Fibroblast of lung (primary cell): ENCODE measurements at regions not wholly inside any gene's neighbourhood (a gene's known extent, or its start where the extent isn't known, plus 50 kb on each side); places are given as distances from the start of the nearest gene placed in this dataset.

Experiments used
- DNase-seq, 2 donors: peaks; one replicate each; pipeline versions ENCODE4 v3.0.0 to v3.0.0-alpha.2; 2010; ENCODE audit warnings: low read depth in 2 of 2
- H2AFZ ChIP-seq: 2 replicates; pipeline ENCODE4 v1.5.1; 2012; ENCODE audit warnings: low read length, control low read depth, inconsistent platforms
- H3K27ac ChIP-seq: 2 replicates; pipeline ENCODE4 v1.5.1; 2011; ENCODE audit warnings: low read length, control low read depth; ENCODE audit not compliant: insufficient read depth
- H3K27me3 ChIP-seq: 2 replicates; pipeline ENCODE4 v1.5.1; 2011; ENCODE audit warnings: mild to moderate bottlenecking, low read length; ENCODE audit not compliant: control insufficient read depth, insufficient read depth
- H3K36me3 ChIP-seq: 2 replicates; pipeline ENCODE4 v1.5.1; 2011; ENCODE audit warnings: low read length; ENCODE audit not compliant: control insufficient read depth, insufficient read depth
- H3K4me1 ChIP-seq: 2 replicates; pipeline ENCODE4 v1.5.1; 2011; ENCODE audit warnings: low read length; ENCODE audit not compliant: control insufficient read depth, insufficient read depth; ENCODE audit errors: extremely low read depth
- H3K4me2 ChIP-seq: 2 replicates; pipeline ENCODE4 v1.5.1; 2011; ENCODE audit warnings: low read length, control low read depth; ENCODE audit not compliant: insufficient read depth; ENCODE audit errors: extremely low read depth
- H3K4me3 ChIP-seq, 4 experiments: fragments of 200-600 bp in 1 of 4; sonication (generic) in 1 of 4; replicated peaks in 1 of 4; 2 replicates each; pipeline ENCODE4 v1.5.1; 2011 to 2016; ENCODE audit warnings: low read length in 4 of 4, low read depth in 3 of 4, mild to moderate bottlenecking in 3 of 4, control low read depth in 2 of 4, inconsistent platforms in 1 of 4, mixed read lengths in 1 of 4; ENCODE audit not compliant: insufficient read depth in 1 of 4; ENCODE audit errors: control extremely low read depth in 1 of 4
- H3K79me2 ChIP-seq: 2 replicates; pipeline ENCODE4 v1.5.1; 2012; ENCODE audit warnings: mild to moderate bottlenecking, low read length, inconsistent platforms; ENCODE audit not compliant: control insufficient read depth, insufficient read depth
- H3K9ac ChIP-seq: 2 replicates; pipeline ENCODE4 v1.5.1; 2011; ENCODE audit warnings: mild to moderate bottlenecking, low read length, control low read depth; ENCODE audit not compliant: insufficient read depth
- H3K9me3 ChIP-seq: 2 replicates; pipeline ENCODE4 v1.5.1; 2012; ENCODE audit warnings: low read depth, low read length; ENCODE audit not compliant: control insufficient read depth, insufficient read depth
- H4K20me1 ChIP-seq: 2 replicates; pipeline ENCODE4 v1.5.1; 2011; ENCODE audit warnings: low read length; ENCODE audit not compliant: control insufficient read depth, insufficient read depth; ENCODE audit errors: extremely low read depth
- EZH2 ChIP-seq: IDR thresholded peaks from 2 replicates; pipeline ENCODE4 v1.5.1; 2012; ENCODE audit warnings: low read length, control low read depth, mild to moderate bottlenecking; ENCODE audit errors: missing control alignments
- TF ChIP-seq, protein P1 (sequence below), 2 donors: IDR thresholded peaks in 1 of 2; conservative IDR thresholded peaks in 1 of 2; 1 replicate in 1 of 2; 2 replicates in 1 of 2; pipeline ENCODE4 v1.5.1; 2011 to 2012; ENCODE audit warnings: low read length in 2 of 2, control low read depth in 1 of 2, inconsistent platforms in 1 of 2, low read depth in 1 of 2, mild to moderate bottlenecking in 1 of 2

DNA sequence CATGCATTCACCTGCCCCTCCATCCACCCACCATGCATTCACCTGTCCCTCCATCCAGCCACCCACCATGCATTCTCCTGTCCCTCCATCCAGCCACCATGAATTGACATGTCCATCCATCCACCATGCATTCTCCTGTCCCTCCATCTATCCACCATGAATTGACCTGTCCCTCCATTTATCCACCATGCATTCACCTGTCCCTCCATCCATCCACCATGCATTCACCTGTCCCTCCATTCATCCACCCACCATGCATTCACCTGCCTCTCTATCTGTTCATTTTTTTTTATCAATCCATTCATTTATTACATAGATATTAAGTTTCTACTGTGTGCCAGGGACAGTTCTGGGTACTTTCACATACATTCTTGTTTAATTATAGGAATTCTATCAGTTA lies 69.2 kb downstream of the MYCN start:
- H3K36me3 ChIP-seq = no peaks in the 10 kb centered on the region
- TF ChIP-seq, protein P1, sequence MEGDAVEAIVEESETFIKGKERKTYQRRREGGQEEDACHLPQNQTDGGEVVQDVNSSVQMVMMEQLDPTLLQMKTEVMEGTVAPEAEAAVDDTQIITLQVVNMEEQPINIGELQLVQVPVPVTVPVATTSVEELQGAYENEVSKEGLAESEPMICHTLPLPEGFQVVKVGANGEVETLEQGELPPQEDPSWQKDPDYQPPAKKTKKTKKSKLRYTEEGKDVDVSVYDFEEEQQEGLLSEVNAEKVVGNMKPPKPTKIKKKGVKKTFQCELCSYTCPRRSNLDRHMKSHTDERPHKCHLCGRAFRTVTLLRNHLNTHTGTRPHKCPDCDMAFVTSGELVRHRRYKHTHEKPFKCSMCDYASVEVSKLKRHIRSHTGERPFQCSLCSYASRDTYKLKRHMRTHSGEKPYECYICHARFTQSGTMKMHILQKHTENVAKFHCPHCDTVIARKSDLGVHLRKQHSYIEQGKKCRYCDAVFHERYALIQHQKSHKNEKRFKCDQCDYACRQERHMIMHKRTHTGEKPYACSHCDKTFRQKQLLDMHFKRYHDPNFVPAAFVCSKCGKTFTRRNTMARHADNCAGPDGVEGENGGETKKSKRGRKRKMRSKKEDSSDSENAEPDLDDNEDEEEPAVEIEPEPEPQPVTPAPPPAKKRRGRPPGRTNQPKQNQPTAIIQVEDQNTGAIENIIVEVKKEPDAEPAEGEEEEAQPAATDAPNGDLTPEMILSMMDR (conservative IDR thresholded peaks at IDR 0.05 in 1 of 2, IDR thresholded peaks at IDR 0.05 in 1 of 2; ENCODE audit: low read depth in 1 of 2, low read length in 2 of 2) = no peak
- no peak for TF ChIP-seq EZH2
- no peak overlapping the region for H2AFZ ChIP-seq

DNA sequence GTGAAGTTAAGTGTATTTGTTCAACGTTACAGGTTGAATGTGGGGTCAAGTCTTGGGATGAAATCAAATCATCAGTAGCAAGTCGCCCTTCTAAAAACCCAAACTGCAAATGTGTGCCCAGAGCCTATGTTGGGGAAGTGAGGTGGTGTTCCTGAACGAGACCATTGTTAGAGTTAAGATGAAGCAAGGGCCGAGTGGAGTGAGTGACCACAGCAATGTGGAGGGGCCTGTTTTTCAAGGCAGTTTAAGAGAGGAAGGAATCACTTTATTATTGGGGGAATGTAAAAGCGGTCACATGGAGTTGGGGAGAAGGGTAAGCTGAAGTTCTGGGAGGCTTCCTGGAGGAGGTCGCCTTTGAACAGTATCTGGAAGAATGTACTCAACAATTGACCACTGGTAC lies 68.5 kb downstream of the MYCN start:
- Histone ChIP-seq H3K4me2 (no peak overlapping the region), H3K36me3 (no peaks in the 10 kb centered on the region), H3K4me3 (no peak overlapping the region), H3K27ac (no peak overlapping the region), H3K79me2 (no peaks in the 10 kb centered on the region), H3K9me3 (no peaks in the 10 kb centered on the region), H3K27me3 (no peaks in the 10 kb centered on the region), H3K4me1 (no peaks in the 10 kb centered on the region), H2AFZ (no peak overlapping the region), H4K20me1 (no peaks in the 10 kb centered on the region), H3K9ac (no peak overlapping the region)
- DNase-seq = no peak
- TF ChIP-seq, protein P1 (conservative IDR thresholded peaks at IDR 0.05 in 1 of 2, IDR thresholded peaks at IDR 0.05 in 1 of 2; ENCODE audit: low read depth in 1 of 2, low read length in 2 of 2) = no peak
- no peak for TF ChIP-seq EZH2

More for the DNA sequence above, 69.2 kb downstream of the MYCN start:
- no peak overlapping the region for H3K9ac ChIP-seq
- no peak overlapping the region for H3K4me2 ChIP-seq
- H3K27ac ChIP-seq = no peak overlapping the region
- H3K79me2 ChIP-seq = no peaks in the 10 kb centered on the region
- no peaks in the 10 kb centered on the region for H3K27me3 ChIP-seq
- no peaks in the 10 kb centered on the region for H3K9me3 ChIP-seq
- no peaks in the 10 kb centered on the region for H3K4me1 ChIP-seq
- H3K4me3 ChIP-seq = no peak overlapping the region
- no peak for DNase-seq
- no peaks in the 10 kb centered on the region for H4K20me1 ChIP-seq

DNA sequence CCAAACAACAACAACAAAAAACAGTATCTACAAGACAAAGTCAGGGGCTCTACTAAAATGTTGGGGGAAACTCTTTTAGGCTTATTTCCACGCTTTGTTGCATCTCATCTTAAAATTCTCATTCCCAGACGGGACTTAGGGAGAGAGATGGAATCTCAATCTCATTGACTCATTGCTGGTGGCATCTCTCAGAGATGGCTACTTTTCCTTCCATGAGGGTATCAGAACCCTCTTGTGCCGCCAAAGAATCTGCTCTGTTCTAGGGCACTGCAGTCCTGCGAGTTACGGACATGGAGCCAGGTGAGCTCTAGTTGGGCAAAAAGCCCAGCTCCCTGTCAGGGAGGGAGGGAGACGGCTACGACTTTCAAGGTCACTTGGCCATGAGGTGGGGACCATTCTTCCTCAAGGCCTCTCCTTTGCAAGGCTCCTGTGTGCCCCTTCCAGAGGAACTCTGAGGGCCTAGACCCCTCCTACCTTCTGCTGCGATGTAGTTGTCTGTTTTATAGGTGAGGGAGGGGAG lies 68.0 kb downstream of the MYCN start:
- Histone ChIP-seq H3K9ac (no peak overlapping the region), H2AFZ (no peak overlapping the region), H3K36me3 (no peaks in the 10 kb centered on the region), H3K79me2 (no peaks in the 10 kb centered on the region), H4K20me1 (no peaks in the 10 kb centered on the region), H3K9me3 (no peaks in the 10 kb centered on the region), H3K27ac (no peak overlapping the region), H3K27me3 (no peaks in the 10 kb centered on the region), H3K4me2 (no peak overlapping the region), H3K4me3 (no peak overlapping the region), H3K4me1 (no peaks in the 10 kb centered on the region)
- TF ChIP-seq EZH2 = no peak
- TF ChIP-seq, protein P1 (conservative IDR thresholded peaks at IDR 0.05 in 1 of 2, IDR thresholded peaks at IDR 0.05 in 1 of 2; ENCODE audit: low read depth in 1 of 2, low read length in 2 of 2) = no peak
- no peak for DNase-seq
